Astrocyte of the hippocampus (primary cell): ENCODE measurements at regions not wholly inside any gene's neighbourhood (a gene's known extent, or its start where the extent isn't known, plus 50 kb on each side); places are given as distances from the start of the nearest gene placed in this dataset.

ENCODE experiments used
- DNase-seq: peaks from one replicate; pipeline ENCODE4 v3.0.0; 2011; ENCODE audit warnings: low read depth, low spot score

GRCh38 chr21:28358170-28358569, 634.5 kb downstream of the LTN1 start:
- DNase-seq, result no peak

GRCh38 chr21:28357743-28358142, 634.9 kb downstream of the LTN1 start:
- DNase-seq, result no peak

- no peak for DNase-seq
Observed at GRCh38 chr21:28356422-28356821, 636.3 kb downstream of the LTN1 start.

GRCh38 chr21:28345934-28346333, 646.7 kb downstream of the LTN1 start:
- no peak for DNase-seq

GRCh38 chr21:28344985-28345384, 647.7 kb downstream of the LTN1 start:
- no peak for DNase-seq

GRCh38 chr21:28342212-28342810, 650.4 kb downstream of the LTN1 start:
- DNase-seq, result peak; percentile 16

GRCh38 chr21:28339403-28339802, 653.3 kb downstream of the LTN1 start:
- DNase-seq, result no peak

- no peak for DNase-seq
Observed at GRCh38 chr21:28338701-28339305, 653.9 kb downstream of the LTN1 start.

GRCh38 chr21:28337315-28337714, 655.4 kb downstream of the LTN1 start:
- DNase-seq, result peak; percentile 28

- DNase-seq, result peak; percentile 53
Observed at GRCh38 chr21:28336314-28336713, 656.4 kb downstream of the LTN1 start.

GRCh38 chr21:28334407-28334806, 658.3 kb downstream of the LTN1 start:
- DNase-seq, result no peak

- no peak for DNase-seq
Observed at GRCh38 chr21:28333578-28334075, 659.0 kb downstream of the LTN1 start.

GRCh38 chr21:28332796-28333195, 659.9 kb downstream of the LTN1 start:
- DNase-seq, result no peak

- no peak for DNase-seq
Observed at GRCh38 chr21:28325618-28326017, 667.1 kb downstream of the LTN1 start.

- DNase-seq, result no peak
Observed at GRCh38 chr21:28324690-28325089, 668.0 kb downstream of the LTN1 start.

- no peak for DNase-seq
Observed at GRCh38 chr21:28317177-28317950, 675.3 kb downstream of the LTN1 start.

GRCh38 chr21:28311411-28312190, 681.1 kb downstream of the LTN1 start:
- no peak for DNase-seq

- DNase-seq, result no peak
Observed at GRCh38 chr21:28310711-28311110, 682.0 kb downstream of the LTN1 start.

- DNase-seq, result no peak
Observed at GRCh38 chr21:28310171-28310685, 682.4 kb downstream of the LTN1 start.

- DNase-seq, result no peak
Observed at GRCh38 chr21:28309596-28309995, 683.1 kb downstream of the LTN1 start.

GRCh38 chr21:28308516-28308915, 684.2 kb downstream of the LTN1 start:
- DNase-seq, result peak; percentile 4

GRCh38 chr21:28299946-28300345, 692.7 kb downstream of the LTN1 start:
- DNase-seq, result no peak
